Stimulated activated CD4-positive, alpha-beta T cell treated with anti-CD3 and anti-CD28 coated beads, Interleukin-15, amount 100 ng/mL, for 1 hour (primary cell): ENCODE measurements at regions not wholly inside any gene's neighbourhood (a gene's known extent, or its start where the extent isn't known, plus 50 kb on each side); places are given as distances from the start of the nearest gene placed in this dataset.

Source experiments
- DNase-seq, 2 donors: peaks; one replicate each; pipeline ENCODE4 v3.0.0-alpha.2; 2020; ENCODE audit warnings: low read depth in 1 of 2, low spot score in 1 of 2

GRCh38 chr2:64853306-64853705 is 135.9 kb upstream of the SLC1A4 start:
- DNase-seq = no peak

- DNase-seq = no peak
Measured at GRCh38 chr2:64853894-64854293, 135.3 kb upstream of the SLC1A4 start.

DNA sequence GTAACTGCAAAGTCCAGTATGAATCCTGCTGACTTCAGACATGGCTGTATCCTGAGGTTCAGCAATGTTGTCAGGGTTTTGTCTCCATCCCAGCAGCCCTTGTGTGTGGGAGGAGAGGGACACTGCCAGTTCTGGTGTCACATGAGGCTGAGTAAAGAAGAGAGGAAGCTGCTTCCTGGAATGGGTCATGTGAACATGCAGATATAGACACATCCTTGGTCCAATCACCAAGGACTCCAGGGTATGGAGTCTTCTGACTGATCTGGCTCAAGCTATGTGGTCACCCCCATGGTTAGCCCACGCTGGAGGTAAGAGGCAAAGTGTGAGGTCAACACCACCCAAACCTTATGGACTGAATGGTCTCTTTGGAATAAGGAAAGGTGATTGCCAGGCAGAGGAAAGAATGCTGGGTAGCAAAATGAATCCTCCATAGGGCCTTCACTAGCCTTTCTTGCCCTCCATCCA is 134.4 kb upstream of the SLC1A4 start:
- no peak for DNase-seq

DNA sequence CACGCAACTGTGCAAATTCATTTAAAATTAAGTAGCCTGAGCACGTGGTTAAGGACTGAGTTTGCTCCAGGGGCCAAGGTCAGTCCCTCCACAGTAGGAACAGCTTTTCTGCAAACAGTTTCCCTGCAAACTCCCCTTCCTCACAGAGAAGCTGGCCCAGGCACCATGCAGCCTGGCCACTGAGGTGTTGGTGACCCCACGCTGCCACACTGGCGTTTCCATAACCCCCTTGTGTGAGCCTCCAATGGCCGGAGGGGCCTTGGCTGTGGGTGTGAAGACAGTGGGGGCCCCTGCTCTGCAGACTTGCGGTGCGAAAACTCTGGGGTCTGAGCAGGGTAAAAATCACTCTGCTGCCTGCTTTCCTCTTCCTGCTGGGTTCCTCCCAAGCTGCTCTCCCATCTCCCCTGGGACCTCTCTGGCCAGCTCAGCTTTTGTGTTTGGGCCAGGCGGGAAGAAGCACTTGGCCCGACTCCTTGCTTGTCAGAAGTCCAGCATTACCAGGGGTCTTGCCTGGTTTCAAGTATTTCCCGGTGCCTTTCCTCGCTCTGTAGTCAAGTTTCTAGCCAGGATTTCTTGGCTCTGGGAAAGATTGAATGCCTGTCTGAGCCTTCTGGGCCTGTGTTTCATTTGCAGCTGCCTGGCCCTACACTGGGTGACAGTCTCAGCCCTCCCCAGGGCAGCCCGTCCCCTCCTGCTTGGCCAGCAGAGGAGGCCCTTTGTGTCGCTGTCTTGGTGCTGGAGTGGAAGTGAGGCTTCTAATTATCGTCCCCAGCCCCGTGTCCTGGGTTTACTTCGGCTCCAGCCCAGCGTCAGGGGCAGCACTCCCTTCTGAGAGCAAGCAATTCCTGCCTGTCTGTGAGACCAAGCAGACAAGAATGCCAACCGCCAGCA is 131.4 kb upstream of the SLC1A4 start:
- DNase-seq = no peak

DNA sequence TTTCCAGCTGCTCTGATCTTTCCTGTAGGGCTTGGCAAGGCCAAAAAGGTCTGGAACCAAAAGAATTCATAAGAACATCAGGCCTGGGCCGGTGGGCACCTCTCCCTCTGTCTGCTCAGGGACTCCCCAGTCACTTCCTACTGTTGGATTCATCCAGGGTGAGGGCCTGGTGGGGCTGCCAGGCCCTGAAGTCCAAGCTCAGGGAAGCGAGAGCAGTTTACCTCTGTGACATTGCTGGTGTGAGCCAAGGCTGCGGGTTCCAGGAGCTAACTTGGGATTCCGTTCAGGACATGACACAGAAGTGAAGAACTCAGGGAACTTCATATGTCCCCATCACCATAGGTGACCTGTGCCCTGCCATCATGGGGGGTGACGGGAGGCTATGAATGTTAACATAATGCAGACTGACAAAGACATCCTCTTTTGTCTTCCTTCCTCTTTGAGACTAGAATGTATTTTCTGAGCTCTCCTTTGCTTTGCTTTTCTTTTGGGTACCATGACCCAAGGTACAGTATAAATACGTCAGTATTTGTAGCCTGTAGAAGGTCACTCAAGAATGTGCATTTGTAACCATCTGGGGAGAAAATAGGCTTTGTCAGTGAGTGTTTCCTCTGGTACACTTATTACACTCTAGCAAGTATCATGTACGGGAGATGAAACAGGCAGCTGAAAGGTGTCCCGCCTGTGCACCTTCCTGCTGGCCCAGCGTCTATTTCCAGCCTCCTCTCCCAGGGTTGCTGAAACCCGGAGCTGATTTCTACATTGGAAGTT is 130.5 kb upstream of the SLC1A4 start:
- DNase-seq = no peak

GRCh38 chr2:64859312-64860212 is 129.6 kb upstream of the SLC1A4 start:
- DNase-seq = no peak

GRCh38 chr2:64860276-64860885 is 128.8 kb upstream of the SLC1A4 start:
- no peak for DNase-seq

DNA sequence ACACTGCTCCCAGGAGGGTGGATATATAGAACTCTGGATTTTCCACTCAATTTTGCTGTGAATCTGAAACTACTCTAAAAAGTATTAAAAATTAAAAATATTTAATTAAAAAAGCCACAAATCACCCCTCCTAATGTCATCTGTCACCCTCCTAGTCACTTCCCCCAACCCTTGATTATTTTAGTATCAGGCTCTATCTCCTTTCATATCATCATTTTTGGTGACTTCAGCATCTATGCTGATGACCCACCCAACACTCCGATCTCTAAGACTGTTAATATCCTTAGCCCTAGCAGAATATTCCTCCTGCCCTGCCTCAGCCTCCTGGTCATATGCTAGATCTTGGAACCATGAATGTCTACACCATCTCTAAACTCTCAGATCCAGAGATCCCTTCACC is 128.3 kb upstream of the SLC1A4 start:
- no peak for DNase-seq

DNA sequence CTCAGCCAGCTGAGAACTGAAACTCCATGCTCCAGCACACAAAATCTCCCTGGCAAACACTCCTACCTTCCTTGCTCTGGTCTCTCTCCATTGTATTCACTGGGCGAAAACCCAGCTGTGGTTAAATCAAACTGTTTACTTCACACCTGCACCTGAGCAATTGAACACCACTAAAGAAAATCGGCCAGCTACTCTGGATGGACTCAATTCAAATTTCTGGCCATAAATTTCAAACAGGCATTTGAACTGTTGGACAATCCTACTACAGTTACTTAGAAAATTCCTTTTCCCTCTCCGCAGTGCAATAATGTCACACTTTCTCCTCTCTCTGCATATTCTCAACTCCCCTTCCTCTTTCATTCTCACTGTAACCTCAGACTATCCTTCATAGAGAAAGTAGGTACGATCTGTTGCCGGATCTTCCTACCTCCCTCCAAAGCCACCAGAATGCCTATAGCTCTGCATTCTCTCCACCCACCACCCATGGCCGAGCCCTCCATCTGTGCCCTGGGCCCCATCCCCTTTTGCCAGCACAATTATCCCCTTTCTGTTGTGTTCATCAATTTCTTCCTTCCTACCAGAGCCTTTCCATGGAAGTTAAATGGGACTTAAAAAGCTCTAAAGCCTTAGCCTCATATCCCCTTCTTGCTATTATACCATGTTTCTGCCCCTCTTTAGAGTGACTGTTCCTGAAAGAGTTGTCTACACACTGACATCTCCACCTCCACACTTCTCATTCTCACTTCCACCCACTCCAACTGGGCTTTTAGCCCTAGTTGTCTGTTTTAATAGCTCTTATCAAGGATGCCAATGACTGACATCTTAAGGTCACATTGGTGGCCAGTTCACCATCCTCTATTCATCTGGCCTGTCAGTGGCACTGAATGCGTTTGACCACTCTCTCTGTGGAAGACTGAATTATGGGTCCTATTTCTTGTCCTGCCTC is 127.5 kb upstream of the SLC1A4 start:
- no peak for DNase-seq

DNA sequence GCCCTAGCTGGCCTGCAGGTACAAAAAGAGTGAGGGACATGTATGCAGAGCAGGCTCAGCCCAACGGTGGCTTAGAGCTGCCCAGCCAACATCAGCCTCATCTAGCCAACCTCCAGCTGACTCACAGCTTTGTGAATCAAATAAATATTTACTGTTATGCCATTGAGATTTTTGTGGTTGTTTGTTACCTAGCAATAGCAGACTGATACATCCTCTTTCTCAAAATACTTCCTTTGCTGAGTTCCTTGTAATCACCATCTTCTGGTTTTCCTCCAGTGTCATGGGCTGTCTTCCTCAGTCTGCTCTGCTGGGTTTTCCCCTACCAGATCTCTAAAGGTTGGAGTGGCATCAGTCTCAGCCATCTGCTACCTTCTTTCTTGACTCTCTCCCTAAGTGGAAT is 126.6 kb upstream of the SLC1A4 start:
- no peak for DNase-seq

DNA sequence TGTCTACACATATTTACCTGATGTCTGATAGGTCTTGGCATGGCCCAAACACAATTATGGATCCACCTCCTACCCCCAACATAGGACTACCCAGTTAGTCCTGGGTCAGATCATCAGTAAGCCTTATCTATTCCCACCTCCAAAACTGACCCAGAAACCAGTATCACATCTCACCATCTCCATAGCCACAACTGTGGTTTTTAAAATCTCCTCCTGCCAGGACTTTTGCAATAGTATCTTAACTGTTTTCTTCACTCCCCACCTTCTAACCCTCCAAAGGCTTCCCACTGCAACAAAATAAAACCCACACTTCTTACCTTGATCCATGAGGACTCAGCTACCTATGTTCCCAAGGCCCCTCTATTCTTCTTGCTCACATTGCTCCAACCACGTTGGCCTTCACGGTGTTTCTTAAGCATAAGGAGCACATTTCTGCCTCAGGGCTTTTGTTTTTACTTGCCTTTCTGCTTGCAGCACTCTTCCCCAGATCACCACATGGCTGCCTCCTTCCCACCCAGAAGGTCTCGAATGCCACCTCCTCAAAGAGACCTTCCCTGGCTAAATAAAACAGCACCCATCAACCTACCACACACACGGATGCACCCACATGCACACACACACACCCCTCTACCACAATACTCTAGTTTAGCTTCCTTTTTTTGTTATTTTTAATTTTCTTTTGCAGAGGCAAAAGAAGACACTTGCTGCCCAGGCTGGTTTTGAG is 125.9 kb upstream of the SLC1A4 start:
- DNase-seq = no peak

GRCh38 chr2:64865073-64865830 is 123.9 kb upstream of the SLC1A4 start:
- peak; percentile 40 to 50 for DNase-seq

DNA sequence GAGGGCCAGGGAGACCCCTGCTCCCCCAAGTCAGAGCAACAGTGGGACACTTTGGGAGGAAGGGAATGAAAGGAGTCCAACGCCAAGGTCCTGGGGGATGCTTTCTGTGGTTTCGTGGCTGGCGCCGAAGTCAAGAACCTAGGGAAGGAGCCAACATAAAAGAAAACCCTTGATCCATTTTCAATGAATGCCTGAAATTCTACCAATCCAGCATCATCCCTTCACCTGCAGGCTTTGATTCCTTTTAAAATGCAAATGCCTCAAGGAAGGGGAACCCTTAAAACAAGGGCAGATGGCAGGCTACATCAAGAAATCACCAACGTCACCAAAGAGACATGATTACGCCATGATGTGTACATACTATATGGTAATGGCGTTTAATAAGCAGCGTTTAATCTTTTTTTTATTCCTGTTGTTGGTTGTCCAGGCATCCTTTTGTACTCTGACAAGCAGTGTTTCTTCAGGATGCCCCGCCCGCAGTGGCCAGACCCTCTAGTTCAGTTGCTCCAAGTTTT is 123.3 kb upstream of the SLC1A4 start:
- no peak for DNase-seq

DNA sequence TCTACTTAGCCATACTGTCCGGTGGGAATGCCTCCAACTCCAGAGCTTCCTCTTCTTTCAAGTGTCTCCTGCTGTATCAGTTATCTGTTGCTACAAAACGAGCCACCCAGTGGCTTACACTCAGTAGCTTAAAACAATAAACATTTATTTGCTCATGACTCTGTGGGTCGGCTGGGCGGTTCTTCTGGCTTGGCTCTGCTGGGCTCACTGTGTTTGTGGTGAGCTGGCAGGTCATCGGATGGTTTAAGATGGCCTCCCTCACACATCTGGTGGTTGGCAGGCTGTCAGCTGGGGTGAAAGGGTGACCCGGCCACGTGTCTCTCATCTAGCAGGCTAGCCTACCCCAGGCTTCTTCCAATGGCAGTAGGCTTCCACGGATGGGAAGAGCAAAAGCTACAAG is 122.4 kb upstream of the SLC1A4 start:
- no peak for DNase-seq

GRCh38 chr2:64867253-64867996 is 121.8 kb upstream of the SLC1A4 start:
- no peak for DNase-seq

DNA sequence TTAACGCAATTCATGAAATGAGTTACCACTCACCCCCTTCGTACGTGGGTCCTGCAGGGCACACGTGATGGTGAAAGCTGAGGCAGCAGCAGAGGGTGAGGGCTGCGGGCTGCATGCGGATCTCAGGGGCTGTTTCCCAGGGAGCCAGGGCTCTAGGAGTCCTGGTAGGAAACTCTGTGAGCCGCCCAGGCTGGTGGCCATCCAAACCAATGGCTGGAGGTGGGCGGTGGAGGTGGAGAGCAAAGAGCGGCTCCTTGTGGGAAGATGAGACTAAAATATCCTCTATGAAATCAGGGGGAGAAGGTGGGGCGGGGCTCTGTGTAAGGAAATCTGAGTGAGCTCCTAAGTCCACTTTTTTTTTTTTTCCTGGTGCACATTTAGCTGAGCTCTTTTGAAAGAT is 120.1 kb upstream of the SLC1A4 start:
- no peak for DNase-seq

- DNase-seq = peak; percentile 58 to 75
Measured at GRCh38 chr2:64873472-64873924, 115.7 kb upstream of the SLC1A4 start.
